Endothelial cell of umbilical vein (primary cell): ENCODE measurements at regions not wholly inside any gene's neighbourhood (a gene's known extent, or its start where the extent isn't known, plus 50 kb on each side); places are given as distances from the start of the nearest gene placed in this dataset.

Experiments used
- BruUV-seq: library from RNA; stranded (reverse); fragments of 400-500 nt; replicated peaks from 2 replicates; lab custom pipeline; 2021; lab: Mats Ljungman, UMichigan
- CTCF ChIA-PET: fragments of 300-600, 350-600 bp; sonication (Branson Sonifier 250); formaldehyde crosslinking; loops from one replicate; lab custom pipeline; 2021; ENCODE audit warnings: antibody characterized with exemption, inconsistent platforms; lab: Charles Lee
- POLR2A ChIA-PET: fragments of 300-600, 350-600 bp; sonication (Branson Sonifier 250); formaldehyde crosslinking; loops from one replicate; lab custom pipeline; 2021; ENCODE audit warnings: antibody characterized with exemption, inconsistent platforms; lab: Charles Lee
- DNase-seq: peaks from one replicate; pipeline ENCODE4 v3.0.0-alpha.2; 2011; ENCODE audit warnings: low read depth, low spot score
- FAIRE-seq: peaks from 2 replicates; lab custom pipeline; 2011; peaks lifted over from hg19 to GRCh38; lab: Jason Lieb, UNC
- H2AFZ ChIP-seq: 2 replicates; pipeline ENCODE4 v1.6.0; 2012; ENCODE audit warnings: low read depth, low read length, control low read depth, inconsistent platforms
- H3K27ac ChIP-seq: 2 replicates; pipeline ENCODE4 v1.5.1; 2011; ENCODE audit warnings: low read depth, mild to moderate bottlenecking, control low read depth, low read length, moderate library complexity; ENCODE audit not compliant: insufficient read depth
- H3K27me3 ChIP-seq, 2 experiments: 2 replicates each; pipeline versions ENCODE4 v1.6.0 to v1.6.1; 2011; ENCODE audit warnings: low read length in 2 of 2, mixed read lengths in 1 of 2; ENCODE audit not compliant: control insufficient read depth in 2 of 2, insufficient read depth in 2 of 2
- H3K36me3 ChIP-seq, 2 experiments: 2 replicates in 1 of 2; 3 replicates in 1 of 2; pipeline ENCODE4 v1.5.1; 2011; ENCODE audit warnings: low read length in 2 of 2, mild to moderate bottlenecking in 1 of 2, moderate library complexity in 1 of 2; ENCODE audit not compliant: control insufficient read depth in 2 of 2, insufficient read depth in 2 of 2; ENCODE audit errors: extremely low read depth in 1 of 2
- H3K4me1 ChIP-seq: 3 replicates; pipeline ENCODE4 v1.5.1; 2011; ENCODE audit warnings: mild to moderate bottlenecking, low read length; ENCODE audit not compliant: control insufficient read depth, insufficient read depth; ENCODE audit errors: extremely low read depth
- H3K4me2 ChIP-seq: 2 replicates; pipeline ENCODE4 v1.6.1; 2011; ENCODE audit warnings: low read length, control low read depth, mixed read lengths; ENCODE audit not compliant: insufficient read depth
- H3K4me3 ChIP-seq, 3 experiments: fragments of 200-600 bp in 1 of 3; sonication (generic), shearing (Covaris generic) in 1 of 3; replicated peaks in 1 of 3; 2 replicates each; pipeline ENCODE4 v1.5.1; 2011 to 2016; ENCODE audit warnings: control low read depth in 3 of 3, low read length in 3 of 3, mild to moderate bottlenecking in 2 of 3, inconsistent platforms in 1 of 3, low read depth in 1 of 3, moderate library complexity in 1 of 3; ENCODE audit not compliant: insufficient read depth in 1 of 3
- H3K79me2 ChIP-seq: 2 replicates; pipeline ENCODE4 v1.6.0; 2012; ENCODE audit warnings: low read length, inconsistent platforms; ENCODE audit not compliant: control insufficient read depth, insufficient read depth
- H3K9ac ChIP-seq: replicated peaks from 2 replicates; pipeline ENCODE3; 2011; ENCODE audit warnings: low read length, control low read depth; ENCODE audit not compliant: insufficient read depth; ENCODE audit errors: extremely low read depth
- H3K9me1 ChIP-seq: replicated peaks from 3 replicates; pipeline ENCODE4 v1.6.0; 2011; ENCODE audit warnings: mild to moderate bottlenecking, low read length; ENCODE audit not compliant: control insufficient read depth, insufficient read depth; ENCODE audit errors: extremely low read depth
- H3K9me3 ChIP-seq: replicated peaks from 2 replicates; pipeline ENCODE4 v1.5.1; 2012; ENCODE audit warnings: low read length, inconsistent platforms; ENCODE audit not compliant: control insufficient read depth, insufficient read depth
- H4K20me1 ChIP-seq: replicated peaks from 2 replicates; pipeline ENCODE3; 2011; ENCODE audit warnings: mild to moderate bottlenecking, low read length; ENCODE audit not compliant: control insufficient read depth, insufficient read depth; ENCODE audit errors: extremely low read depth
- CTCF ChIP-seq, 2 donors: IDR thresholded peaks; 1 replicate in 1 of 2; 2 replicates in 1 of 2; pipeline ENCODE4 v1.5.1; 2011; ENCODE audit warnings: low read length in 2 of 2, mild to moderate bottlenecking in 2 of 2, moderate library complexity in 2 of 2, control low read depth in 1 of 2, inconsistent platforms in 1 of 2, low read depth in 1 of 2; ENCODE audit not compliant: insufficient read depth in 1 of 2; ENCODE audit errors: extremely low read depth in 1 of 2
- EZH2 ChIP-seq: IDR thresholded peaks from 2 replicates; pipeline ENCODE4 v1.6.1; 2012; ENCODE audit warnings: borderline replicate concordance, low read depth, mild to moderate bottlenecking, moderate library complexity, low read length, inconsistent platforms; ENCODE audit not compliant: severe bottlenecking
- FOS ChIP-seq: IDR thresholded peaks from 2 replicates; pipeline ENCODE4 v1.6.1; 2011; ENCODE audit warnings: mild to moderate bottlenecking, low read length, moderate library complexity, borderline replicate concordance; ENCODE audit not compliant: insufficient read depth
- GATA2 ChIP-seq: IDR thresholded peaks from 2 replicates; pipeline ENCODE4 v1.7.0; 2011; ENCODE audit warnings: low read depth, mild to moderate bottlenecking, moderate library complexity, mixed read lengths, low read length; ENCODE audit not compliant: insufficient read length, insufficient read depth
- JUN ChIP-seq: IDR thresholded peaks from 2 replicates; pipeline ENCODE4 v1.6.1; 2011; ENCODE audit warnings: borderline replicate concordance, low read depth; ENCODE audit not compliant: insufficient read length, insufficient read depth
- MAX ChIP-seq: IDR thresholded peaks from 2 replicates; pipeline ENCODE4 v1.6.1; 2011; ENCODE audit not compliant: insufficient read depth, insufficient read length
- MYC ChIP-seq: IDR thresholded peaks from one replicate; pipeline ENCODE4 v1.6.1; 2011; ENCODE audit warnings: mild to moderate bottlenecking, low read depth, low read length
- POLR2A ChIP-seq: IDR thresholded peaks from 2 replicates; pipeline ENCODE4 v1.6.1; 2012; ENCODE audit warnings: low read depth, mild to moderate bottlenecking, control low read depth, low read length
- POLR2AphosphoS5 ChIP-seq: IDR thresholded peaks from 2 replicates; pipeline ENCODE4 v1.6.1; 2012; ENCODE audit warnings: low read depth, mild to moderate bottlenecking, control low read depth, low read length, moderate library complexity; ENCODE audit not compliant: insufficient read depth
- dilution Hi-C: fragments of 300-500 bp; cut with MboI; formaldehyde crosslinking; loops from one replicate; pipeline ENCODE4 v1.15.0; 2019; ENCODE audit warnings: low sequenced_read_pairs; ENCODE audit not compliant: extremely low pct_ligation_motif_present
- intact Hi-C: fragments of 100-400 bp; cut with micrococcal nuclease; formaldehyde crosslinking; loops from one replicate; pipeline ENCODE4 v1.10.0; 2022

GRCh38 chr9:90464978-90465377 lies 177.6 kb downstream of the DIRAS2 start:
- Histone ChIP-seq H3K27me3 (no peaks in the 10 kb centered on the region), H3K9me1 (no peaks in the 10 kb centered on the region), H3K27ac (no peak overlapping the region), H3K36me3 (no peaks in the 10 kb centered on the region), H3K4me1 (no peaks in the 10 kb centered on the region), H4K20me1 (no peaks in the 10 kb centered on the region), H2AFZ (no peak overlapping the region), H3K4me3 (no peak overlapping the region), H3K4me2 (no peak overlapping the region), H3K9me3 (peaks cover 2% of the 10 kb centered on the region), H3K79me2 (no peaks in the 10 kb centered on the region), H3K9ac (no peak overlapping the region)
- dilution Hi-C loops = no loop called here
- no peak for FAIRE-seq
- no TSS peak for BruUV-seq
- DNase-seq = no peak
- ChIA-PET POLR2A (no interaction called here), CTCF (no interaction called here)
- TF ChIP-seq MAX (no peak), EZH2 (no peak), JUN (no peak), GATA2 (no peak), CTCF (IDR thresholded peaks at IDR 0.05; ENCODE audit: extremely low read depth in 1 of 2, insufficient read depth in 1 of 2, low read depth in 1 of 2, low read length in 2 of 2) (no peak), MYC (no peak)
- intact Hi-C loops = no loop called here

GRCh38 chr9:90466441-90466840 lies 176.2 kb downstream of the DIRAS2 start:
- Histone ChIP-seq H3K27me3 (no peaks in the 10 kb centered on the region), H3K9me1 (no peaks in the 10 kb centered on the region), H4K20me1 (no peaks in the 10 kb centered on the region), H3K9ac (no peak overlapping the region), H3K9me3 (peaks cover 2% of the 10 kb centered on the region), H3K4me3 (no peak overlapping the region), H3K36me3 (no peaks in the 10 kb centered on the region), H3K4me1 (no peaks in the 10 kb centered on the region), H3K79me2 (no peaks in the 10 kb centered on the region), H3K27ac (no peak overlapping the region), H3K4me2 (no peak overlapping the region), H2AFZ (no peak overlapping the region)
- no peak for TF ChIP-seq MYC
- no peak for TF ChIP-seq CTCF (IDR thresholded peaks at IDR 0.05; ENCODE audit: extremely low read depth in 1 of 2, insufficient read depth in 1 of 2, low read depth in 1 of 2, low read length in 2 of 2)
- TF ChIP-seq POLR2A = no peak
- TF ChIP-seq GATA2 = no peak
- no peak for TF ChIP-seq FOS
- TF ChIP-seq POLR2AphosphoS5 = no peak
- no peak for TF ChIP-seq EZH2
- no peak for TF ChIP-seq JUN
- no peak for TF ChIP-seq MAX
- dilution Hi-C loops = no loop called here
- no TSS peak for BruUV-seq
- FAIRE-seq (no peak), DNase-seq (no peak)
- ChIA-PET POLR2A (no interaction called here), CTCF (no interaction called here)
- intact Hi-C loops = no loop called here
